Adipose tissue (tissue), 3 donors: ENCODE measurements at regions not wholly inside any gene's neighbourhood (a gene's known extent, or its start where the extent isn't known, plus 50 kb on each side); places are given as distances from the start of the nearest gene placed in this dataset.

Experiments
- H3K27ac ChIP-seq: one replicate; pipeline ENCODE4 v1.5.1; 2013; ENCODE audit warnings: low read depth, low read length
- WGBS, 3 donors: extraction: QIAGEN DNeasy Blood & Tissue Kit; methylation state at CpG; one replicate each; pipeline ENCODE4 v1.1.7; 2013; 5-methylcytosine and 5-hydroxymethylcytosine counted together
- donor health status: healthy with polysubstance abuse.
- donor health status: Bipolar disorder and iron deficiency.
- donor health status: healthy.

- WGBS, 3 donors = 78 to 94% (median 92%) methylated on average over 2 of the region's 2 CpGs
- H3K27ac ChIP-seq = no peak overlapping the region
These were observed 266.5 kb downstream of the C6orf118 start for GRCh38 chr6:165042912-165043311.

- WGBS, 3 donors = 61 to 75% (median 66%) methylated on average over 1 of the region's 1 CpG
These were observed 269.0 kb downstream of the C6orf118 start for GRCh38 chr6:165040440-165040839.

GRCh38 chr6:165034271-165034741, 275.1 kb downstream of the C6orf118 start:
- WGBS, 3 donors = 55 to 59% (median 57%) methylated on average over 4 of the region's 4 CpGs
- no peak overlapping the region for H3K27ac ChIP-seq

More at GRCh38 chr6:165040440-165040839, 269.0 kb downstream of the C6orf118 start:
- no peak overlapping the region for H3K27ac ChIP-seq

GRCh38 chr6:165031502-165031901, 277.9 kb downstream of the C6orf118 start:
- WGBS, 3 donors = 73 to 75% (median 75%) methylated on average over 7 of the region's 7 CpGs
- no peak overlapping the region for H3K27ac ChIP-seq

- 28 to 77% (median 62%) methylated on average over 1 of the region's 1 CpG for WGBS, 3 donors
- H3K27ac ChIP-seq = no peak overlapping the region
These were observed 284.4 kb downstream of the C6orf118 start for GRCh38 chr6:165025040-165025439.

GRCh38 chr6:165019681-165020080, 289.7 kb downstream of the C6orf118 start:
- H3K27ac ChIP-seq = no peak overlapping the region
- 48 to 86% (median 80%) methylated on average over 2 of the region's 2 CpGs for WGBS, 3 donors

- no peak overlapping the region for H3K27ac ChIP-seq
These were observed 293.7 kb downstream of the C6orf118 start for GRCh38 chr6:165015676-165016075.

- H3K27ac ChIP-seq = no peak overlapping the region
- WGBS, 3 donors = 55 to 69% (median 67%) methylated on average over 3 of the region's 3 CpGs
These were observed 295.7 kb downstream of the C6orf118 start for GRCh38 chr6:165013701-165014100.

GRCh38 chr6:165012183-165012582, 297.2 kb downstream of the C6orf118 start:
- WGBS, 3 donors = 66 to 78% (median 77%) methylated on average over 4 of the region's 4 CpGs
- H3K27ac ChIP-seq = no peak overlapping the region

- WGBS, 3 donors = 61 to 86% (median 77%) methylated on average over 5 of the region's 5 CpGs
- no peak overlapping the region for H3K27ac ChIP-seq
These were observed 298.6 kb downstream of the C6orf118 start for GRCh38 chr6:165010556-165011535.

- WGBS, 3 donors = 74 to 86% (median 86%) methylated on average over 4 of the region's 4 CpGs
- H3K27ac ChIP-seq = no peak overlapping the region
These were observed 300.4 kb downstream of the C6orf118 start for GRCh38 chr6:165008971-165009370.

- 77 to 83% (median 83%) methylated on average over 11 of the region's 11 CpGs for WGBS, 3 donors
- H3K27ac ChIP-seq = no peak overlapping the region
These were observed 306.5 kb downstream of the C6orf118 start for GRCh38 chr6:165002866-165003265.

- H3K27ac ChIP-seq = no peak overlapping the region
- WGBS, 3 donors = 79 to 93% (median 85%) methylated on average over 4 of the region's 4 CpGs
These were observed 307.0 kb downstream of the C6orf118 start for GRCh38 chr6:165002358-165002757.

GRCh38 chr6:165001502-165002157, 307.8 kb downstream of the C6orf118 start:
- H3K27ac ChIP-seq = no peak overlapping the region
- 90 to 96% (median 93%) methylated on average over 33 of the region's 33 CpGs for WGBS, 3 donors

GRCh38 chr6:164998297-164998696, 311.1 kb downstream of the C6orf118 start:
- 74 to 84% (median 81%) methylated on average over 8 of the region's 8 CpGs for WGBS, 3 donors
- no peak overlapping the region for H3K27ac ChIP-seq

- 14 to 37% (median 28%) methylated on average over 6 of the region's 6 CpGs for WGBS, 3 donors
- no peak overlapping the region for H3K27ac ChIP-seq
These were observed 312.6 kb downstream of the C6orf118 start for GRCh38 chr6:164996838-164997237.

GRCh38 chr6:164991573-164991972, 317.8 kb downstream of the C6orf118 start:
- WGBS, 3 donors = 67 to 74% (median 70%) methylated on average over 2 of the region's 2 CpGs

GRCh38 chr6:164990901-164991300, 318.5 kb downstream of the C6orf118 start:
- no peak overlapping the region for H3K27ac ChIP-seq
- 67 to 91% (median 78%) methylated on average over 2 of the region's 2 CpGs for WGBS, 3 donors

More at GRCh38 chr6:164991573-164991972, 317.8 kb downstream of the C6orf118 start:
- no peak overlapping the region for H3K27ac ChIP-seq

- no peak overlapping the region for H3K27ac ChIP-seq
- 34 to 67% (median 47%) methylated on average over 3 of the region's 3 CpGs for WGBS, 3 donors
These were observed 327.0 kb downstream of the C6orf118 start for GRCh38 chr6:164982389-164982788.
